Hematopoietic multipotent progenitor cell treated with erythropoietin and hydrocortisone succinate and interleukin-3 and kit ligand, for 8 days (in vitro differentiated cells): ENCODE measurements at regions not wholly inside any gene's neighbourhood (a gene's known extent, or its start where the extent isn't known, plus 50 kb on each side); places are given as distances from the start of the nearest gene placed in this dataset.

Experiments used
- DNase-seq: peaks from one replicate; pipeline ENCODE4 v3.0.0-alpha.2; 2015

GRCh38 chr4:24666816-24667477, 82.6 kb upstream of the DHX15 start:
- no peak for DNase-seq

DNA sequence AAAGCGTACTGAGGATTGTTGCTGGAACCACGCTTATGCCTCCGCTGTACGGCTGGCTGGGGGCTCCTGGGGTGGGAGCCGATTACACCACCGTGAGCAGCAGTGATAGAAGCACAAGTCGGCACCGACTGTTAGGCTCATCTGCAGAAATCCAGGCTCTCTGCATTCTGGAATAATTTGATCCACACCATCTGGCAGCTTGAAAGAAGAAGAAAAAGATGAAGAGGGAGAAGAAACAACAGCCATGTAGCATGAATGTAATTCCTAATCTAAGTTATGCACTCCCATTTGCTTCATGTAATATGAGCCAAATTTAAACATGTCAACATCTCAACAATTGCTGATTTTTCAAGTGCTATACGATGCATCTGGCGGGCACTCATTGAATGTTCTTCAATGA, 84.6 kb upstream of the DHX15 start:
- DNase-seq, result no peak

- no peak for DNase-seq
These were observed 85.4 kb upstream of the DHX15 start for GRCh38 chr4:24669751-24670150.

DNA sequence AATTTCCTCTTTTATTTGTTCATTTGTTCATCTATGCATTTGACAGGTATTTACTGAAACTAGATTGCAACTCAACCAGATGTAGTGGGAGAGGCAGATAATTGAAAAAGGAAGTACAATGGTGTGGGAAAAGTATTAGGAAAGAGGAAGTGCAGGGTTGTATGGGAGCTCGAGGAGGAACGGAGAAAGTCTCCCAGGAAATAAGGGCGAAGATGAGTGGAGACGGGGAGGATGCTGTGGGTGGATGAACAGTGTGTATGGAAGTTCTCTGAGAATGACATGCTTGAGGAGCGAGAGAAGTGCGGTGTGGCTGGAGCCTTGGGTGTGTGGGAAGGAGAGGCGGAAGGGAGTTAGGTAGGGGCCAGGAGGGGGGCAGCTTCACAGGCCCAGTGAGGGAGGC, 87.5 kb upstream of the DHX15 start:
- no peak for DNase-seq

GRCh38 chr4:24672880-24673279, 88.5 kb upstream of the DHX15 start:
- no peak for DNase-seq

- DNase-seq, result no peak
These were observed 89.9 kb upstream of the DHX15 start for GRCh38 chr4:24674279-24674678.

- no peak for DNase-seq
These were observed 91.5 kb upstream of the DHX15 start for GRCh38 chr4:24675721-24676389.

GRCh38 chr4:24677909-24678308, 93.6 kb upstream of the DHX15 start:
- DNase-seq, result no peak

- no peak for DNase-seq
These were observed 96.5 kb upstream of the DHX15 start for GRCh38 chr4:24680746-24681448.

- peak; percentile 8 for DNase-seq
These were observed 98.8 kb upstream of the DHX15 start for GRCh38 chr4:24683116-24683515.

DNA sequence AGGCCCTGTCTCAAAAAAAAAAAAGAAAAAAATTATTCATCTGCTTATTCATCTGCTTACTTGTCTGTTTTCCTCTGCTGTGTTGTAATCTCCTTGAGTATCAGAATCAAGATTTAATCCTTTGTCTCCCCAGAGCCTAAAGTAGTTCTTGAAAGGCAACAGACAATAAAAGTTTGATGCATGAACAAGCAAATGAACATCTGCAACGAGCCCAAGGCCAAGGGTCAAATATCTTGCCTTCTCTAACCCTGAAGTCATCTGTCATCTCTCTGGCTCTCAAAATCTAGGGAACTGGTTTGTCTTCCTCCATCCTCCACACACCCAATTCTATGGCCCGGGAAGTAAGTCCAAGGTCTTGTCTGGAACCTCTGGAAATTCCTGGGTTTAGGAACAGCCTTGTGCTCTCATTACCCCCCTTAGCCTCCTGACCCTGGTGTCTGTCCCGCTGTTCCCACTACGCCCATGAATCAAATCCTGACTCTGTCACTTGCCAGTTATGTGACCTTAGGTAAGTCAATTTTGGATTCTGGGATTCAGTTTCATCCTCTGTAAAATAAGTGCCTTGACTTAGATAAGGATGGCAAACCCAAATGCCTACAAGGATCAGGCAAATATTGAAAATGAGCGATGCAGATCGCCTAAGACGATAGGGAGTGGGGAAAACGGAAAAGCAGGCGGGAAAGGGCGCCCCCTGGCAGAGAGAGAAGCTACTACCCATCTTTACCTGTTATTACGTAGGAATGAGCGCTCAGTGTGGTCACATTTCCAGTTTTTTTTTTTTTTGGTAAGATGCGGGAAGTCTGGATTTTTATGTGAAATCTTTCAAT, 102.7 kb upstream of the DHX15 start:
- peak; percentile 40 for DNase-seq

- no peak for DNase-seq
These were observed 104.1 kb upstream of the DHX15 start for GRCh38 chr4:24688453-24688852.

- DNase-seq, result no peak
These were observed 104.9 kb upstream of the DHX15 start for GRCh38 chr4:24689212-24689611.

GRCh38 chr4:24690436-24690835, 104.9 kb upstream of the SOD3 start:
- no peak for DNase-seq

DNA sequence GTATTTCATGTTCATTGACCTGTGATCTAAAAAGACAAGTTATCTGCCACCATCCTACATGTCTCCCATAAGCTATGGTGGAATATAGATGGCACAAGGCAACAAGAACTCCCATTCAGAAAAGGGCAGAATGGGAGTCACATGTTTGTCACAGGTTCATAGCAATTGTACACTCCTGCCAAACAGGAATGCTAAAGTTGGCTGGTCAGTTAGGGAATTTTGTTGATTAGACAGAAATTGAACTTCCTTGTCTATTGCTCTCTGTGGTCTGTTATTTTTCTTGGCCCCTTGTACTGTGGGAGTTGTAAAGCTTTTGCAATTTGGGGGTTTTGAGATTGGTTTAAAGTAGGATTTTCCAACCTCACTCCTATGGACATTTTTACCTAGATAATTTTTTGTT, 101.7 kb upstream of the SOD3 start:
- DNase-seq, result no peak

GRCh38 chr4:24700118-24700517, 95.3 kb upstream of the SOD3 start:
- no peak for DNase-seq

- DNase-seq, result no peak
These were observed 93.7 kb upstream of the SOD3 start for GRCh38 chr4:24701683-24702082.

GRCh38 chr4:24702281-24702680, 93.1 kb upstream of the SOD3 start:
- DNase-seq, result no peak

GRCh38 chr4:24703298-24703697, 92.1 kb upstream of the SOD3 start:
- no peak for DNase-seq

DNA sequence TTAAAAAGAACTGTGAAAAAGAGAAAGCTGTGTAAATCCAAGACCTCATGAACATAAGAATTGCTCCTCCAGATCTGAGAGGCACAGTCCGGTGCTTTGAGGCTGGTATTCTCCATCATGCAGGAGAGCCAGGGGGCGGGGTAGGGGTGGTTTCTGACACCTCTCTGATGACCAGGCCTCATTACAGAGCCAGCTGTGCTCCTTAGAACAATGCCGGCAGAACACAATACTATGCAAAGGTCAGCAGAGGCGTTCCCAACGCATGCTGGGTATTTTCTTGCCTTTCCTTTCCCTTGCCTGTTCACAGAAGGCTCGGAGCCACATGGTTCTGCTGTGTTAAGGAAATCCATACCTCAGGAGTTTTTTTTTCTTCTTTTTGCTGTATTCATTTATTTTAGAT, 91.2 kb upstream of the SOD3 start:
- DNase-seq, result no peak

GRCh38 chr4:24705016-24705753, 90.2 kb upstream of the SOD3 start:
- no peak for DNase-seq

GRCh38 chr4:24713604-24714003, 81.8 kb upstream of the SOD3 start:
- no peak for DNase-seq

DNA sequence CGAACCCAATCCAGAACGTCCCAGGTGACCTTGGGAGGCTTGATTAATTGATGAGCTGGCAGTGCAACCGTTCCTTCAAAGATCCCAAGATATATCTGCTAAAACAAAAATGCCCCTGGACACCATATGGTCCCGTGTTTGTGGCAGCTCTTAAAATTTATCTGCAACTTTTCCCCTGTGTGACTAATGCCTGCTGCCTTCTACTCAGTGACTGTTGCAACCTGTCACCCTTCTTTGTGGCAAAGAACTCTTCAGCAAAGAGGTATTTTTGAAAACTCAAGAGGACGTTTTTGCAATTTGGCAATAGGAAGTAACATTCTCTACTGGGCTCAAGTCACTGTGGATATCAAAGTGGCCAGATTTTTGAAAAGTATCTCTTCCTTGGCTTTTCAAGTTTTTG, 75.8 kb upstream of the SOD3 start:
- no peak for DNase-seq
